ENCODE measurements at regions not wholly inside any gene's neighbourhood (a gene's known extent, or its start where the extent isn't known, plus 50 kb on each side); places are given as distances from the start of the nearest gene placed in this dataset.
"Not testable (repeated sequence)": the region's sequence is repeated elsewhere in the genome, so short reads cannot be mapped to it uniquely, and the experiment has no call there.

DNA sequence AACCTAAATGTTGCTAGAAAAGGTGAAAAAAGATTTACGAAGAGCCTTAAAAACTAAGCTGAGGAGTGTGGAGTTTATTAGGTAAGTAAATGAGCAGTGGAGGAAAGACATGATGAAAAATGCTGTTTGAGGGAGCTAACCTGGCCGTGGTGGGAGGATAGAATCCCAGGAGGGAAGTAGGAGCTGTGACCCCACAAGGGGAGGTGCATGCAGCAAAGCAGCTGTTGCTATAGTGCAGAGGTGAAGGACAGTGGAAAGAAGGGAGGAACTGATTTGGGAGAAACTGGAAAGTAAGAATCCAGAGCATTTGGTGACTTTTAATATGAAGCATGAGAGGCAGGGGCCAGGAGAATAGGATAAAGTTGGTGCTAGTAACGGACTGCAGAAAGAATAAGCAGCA, 271.7 kb upstream of the ADGRL2 start:
- no peaks in the 10 kb centered on the region for H3K9me3 Mint-ChIP-seq
- no peaks in the 10 kb centered on the region for H3K36me3 Mint-ChIP-seq
- H3K27ac Mint-ChIP-seq, result no peak overlapping the region
- no peaks in the 10 kb centered on the region for H3K27me3 Mint-ChIP-seq
- no peak overlapping the region for H3K4me3 Mint-ChIP-seq
- H3K4me1 Mint-ChIP-seq, result no peaks in the 10 kb centered on the region

GRCh38 chr1:81525085-81525484, 275.6 kb upstream of the ADGRL2 start:
- H3K4me3 Mint-ChIP-seq, result no peak overlapping the region
- H3K27me3 Mint-ChIP-seq, result peaks cover 1% of the 10 kb centered on the region
- H3K4me1 Mint-ChIP-seq, result no peaks in the 10 kb centered on the region
- peaks cover 0 to 5% (median 2%) of the 10 kb centered on the region in 3 donors for H3K9me3 Mint-ChIP-seq
- no peaks in the 10 kb centered on the region for H3K36me3 Mint-ChIP-seq
- H3K27ac Mint-ChIP-seq, result no peak overlapping the region

- H3K36me3 Mint-ChIP-seq, result no peaks in the 10 kb centered on the region
- no peak overlapping the region for H3K4me3 Mint-ChIP-seq
- peaks cover 7% of the 10 kb centered on the region for H3K27me3 Mint-ChIP-seq
These were observed 280.7 kb upstream of the ADGRL2 start for GRCh38 chr1:81519987-81520386.

GRCh38 chr1:81517987-81518386, 282.7 kb upstream of the ADGRL2 start:
- Mint-ChIP-seq H3K27me3 (peaks cover 7% of the 10 kb centered on the region), H3K36me3 (no peaks in the 10 kb centered on the region)

More at GRCh38 chr1:81519987-81520386, 280.7 kb upstream of the ADGRL2 start:
- Mint-ChIP-seq H3K9me3 (peaks cover 0 to 5% (median 2%) of the 10 kb centered on the region in 3 donors), H3K4me1 (peaks cover 0 to 6% (median 0%) of the 10 kb centered on the region in 3 donors), H3K27ac (no peak overlapping the region)

GRCh38 chr1:81513796-81514354, 286.9 kb upstream of the ADGRL2 start:
- H3K4me1 Mint-ChIP-seq, result peaks cover 5 to 12% (median 7%) of the 10 kb centered on the region in 3 donors
- peaks cover 6% of the 10 kb centered on the region for H3K27me3 Mint-ChIP-seq
- no peak overlapping the region for H3K4me3 Mint-ChIP-seq
- peaks cover 0 to 1% (median 0%) of the 10 kb centered on the region in 3 donors for H3K9me3 Mint-ChIP-seq
- H3K36me3 Mint-ChIP-seq, result peaks cover 1% of the 10 kb centered on the region
- no peak overlapping the region for H3K27ac Mint-ChIP-seq

More at GRCh38 chr1:81517987-81518386, 282.7 kb upstream of the ADGRL2 start:
- Mint-ChIP-seq H3K4me1 (peaks cover 3 to 9% (median 7%) of the 10 kb centered on the region in 3 donors), H3K27ac (no peak overlapping the region), H3K4me3 (peak overlapping the region in 1 of 4 donors; percentile 47), H3K9me3 (peaks cover 0 to 5% (median 2%) of the 10 kb centered on the region in 3 donors)

DNA sequence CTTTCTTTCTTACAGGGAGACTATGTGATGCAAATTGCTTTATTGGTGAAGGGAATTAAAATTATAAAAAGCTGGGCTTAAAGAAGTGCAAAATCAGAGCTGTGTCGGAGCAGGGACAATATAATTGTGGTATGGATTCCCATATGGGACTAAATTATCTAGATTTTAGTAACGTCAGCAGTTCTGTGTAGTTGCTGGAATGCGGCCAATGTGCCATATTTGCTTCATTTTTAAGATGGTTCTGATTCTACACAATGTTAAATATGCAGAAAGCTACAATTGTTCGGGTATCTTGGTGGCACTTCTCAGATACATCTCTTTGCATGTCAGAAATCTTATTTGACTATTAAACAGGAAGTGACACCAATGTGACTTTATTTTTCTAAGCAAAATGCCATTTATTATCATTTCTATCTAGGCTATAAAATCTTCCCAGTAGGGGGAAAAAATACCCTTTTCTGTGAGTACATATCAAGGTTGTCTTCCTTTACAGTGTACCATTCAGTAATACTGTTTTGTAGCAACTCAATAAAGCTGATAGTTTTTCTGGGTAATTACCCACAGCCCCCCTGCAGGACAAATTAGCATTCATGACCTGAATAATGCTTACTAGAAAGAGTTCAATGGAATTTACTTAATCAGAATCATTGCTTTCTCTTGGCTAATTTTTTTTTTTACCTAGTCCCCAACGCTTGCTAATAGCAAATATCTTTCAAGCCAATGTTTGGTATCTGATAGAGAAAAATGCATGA, 288.3 kb upstream of the ADGRL2 start:
- H3K4me1 Mint-ChIP-seq, result peaks cover 6 to 12% (median 7%) of the 10 kb centered on the region in 3 donors
- H3K9me3 Mint-ChIP-seq, result peaks cover 0 to 2% (median 0%) of the 10 kb centered on the region in 3 donors
- no peak overlapping the region for H3K4me3 Mint-ChIP-seq
- peaks cover under 1% of the 10 kb centered on the region for H3K27me3 Mint-ChIP-seq
- peaks cover 1% of the 10 kb centered on the region for H3K36me3 Mint-ChIP-seq
- H3K27ac Mint-ChIP-seq, result no peak overlapping the region

- Mint-ChIP-seq H3K4me1 (peaks cover 7 to 13% (median 8%) of the 10 kb centered on the region in 3 donors), H3K36me3 (peaks cover 2% of the 10 kb centered on the region), H3K27me3 (no peaks in the 10 kb centered on the region), H3K27ac (no peak overlapping the region), H3K4me3 (no peak overlapping the region), H3K9me3 (peaks cover 0 to 2% (median 0%) of the 10 kb centered on the region in 3 donors)
These were observed 289.5 kb upstream of the ADGRL2 start for GRCh38 chr1:81511281-81511680.

DNA sequence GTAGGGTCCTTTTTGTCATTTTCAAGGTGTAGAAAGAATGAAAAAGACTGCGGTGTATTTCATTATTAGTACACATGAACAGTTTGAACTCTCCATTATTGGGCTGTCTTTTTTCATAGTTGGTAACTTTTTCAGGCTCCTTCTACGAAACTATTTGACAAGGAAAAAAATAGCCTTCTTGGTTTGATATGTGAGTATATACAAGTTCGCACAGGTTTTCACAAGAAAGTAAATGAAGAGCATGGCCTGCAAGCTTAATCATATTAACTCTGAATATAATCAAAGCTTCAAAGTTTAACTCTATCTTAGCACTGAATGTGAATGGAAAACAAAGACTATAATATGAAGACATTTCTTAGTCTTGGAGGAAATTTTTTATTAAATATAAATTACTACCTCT, 290.0 kb upstream of the ADGRL2 start:
- Mint-ChIP-seq H3K9me3 (peaks cover 0 to 2% (median 0%) of the 10 kb centered on the region in 3 donors), H3K4me1 (peaks cover 11 to 18% (median 13%) of the 10 kb centered on the region in 3 donors), H3K4me3 (no peak overlapping the region), H3K27ac (no peak overlapping the region), H3K36me3 (peaks cover 2% of the 10 kb centered on the region), H3K27me3 (no peaks in the 10 kb centered on the region)

- peaks cover 0 to 2% (median 0%) of the 10 kb centered on the region in 3 donors for H3K9me3 Mint-ChIP-seq
- peaks cover 13 to 19% (median 14%) of the 10 kb centered on the region in 3 donors for H3K4me1 Mint-ChIP-seq
- H3K4me3 Mint-ChIP-seq, result no peak overlapping the region
- H3K27me3 Mint-ChIP-seq, result no peaks in the 10 kb centered on the region
- peaks cover 2% of the 10 kb centered on the region for H3K36me3 Mint-ChIP-seq
- H3K27ac Mint-ChIP-seq, result peak overlapping the region in 1 of 3 donors; percentile 39
These were observed 291.1 kb upstream of the ADGRL2 start for GRCh38 chr1:81509594-81509993.

DNA sequence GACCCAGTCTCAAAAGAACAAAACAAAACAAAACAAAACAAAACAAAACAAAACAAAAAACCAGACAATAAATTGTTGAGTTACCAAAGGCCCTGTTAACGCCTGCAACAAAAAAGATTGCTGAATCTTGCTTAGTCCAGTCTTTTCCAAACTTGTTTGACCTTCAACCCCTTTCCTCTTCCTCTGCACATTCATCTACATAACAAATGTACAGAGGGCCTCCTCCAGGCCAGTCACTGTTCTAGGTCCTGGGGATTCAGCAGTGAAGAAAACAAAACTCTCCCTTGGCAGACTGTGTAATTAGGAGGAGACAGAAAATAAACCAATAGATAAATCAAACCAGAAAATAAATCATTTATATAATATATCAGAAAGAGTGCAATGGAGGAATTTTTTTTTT, 294.0 kb upstream of the ADGRL2 start:
- H3K4me3 Mint-ChIP-seq, result peak overlapping the region in 1 of 4 donors; percentile 70
- peak overlapping the region in 1 of 3 donors; percentile 78 for H3K27ac Mint-ChIP-seq
- H3K4me1 Mint-ChIP-seq, result peaks cover 6 to 14% (median 11%) of the 10 kb centered on the region in 3 donors
- H3K36me3 Mint-ChIP-seq, result peaks cover 2% of the 10 kb centered on the region
- H3K27me3 Mint-ChIP-seq, result no peaks in the 10 kb centered on the region
- peaks cover 0 to 2% (median 0%) of the 10 kb centered on the region in 3 donors for H3K9me3 Mint-ChIP-seq

- peak overlapping the region in 2 of 3 donors; percentile 2 to 21 for H3K27ac Mint-ChIP-seq
- peak overlapping the region in 3 of 4 donors; percentile 3 to 75 (median 33) for H3K4me3 Mint-ChIP-seq
- no peaks in the 10 kb centered on the region for H3K27me3 Mint-ChIP-seq
- H3K4me1 Mint-ChIP-seq, result peaks cover 6 to 14% (median 11%) of the 10 kb centered on the region in 3 donors
- H3K9me3 Mint-ChIP-seq, result peaks cover 0 to 2% (median 0%) of the 10 kb centered on the region in 3 donors
- peaks cover 2% of the 10 kb centered on the region for H3K36me3 Mint-ChIP-seq
These were observed 294.9 kb upstream of the ADGRL2 start for GRCh38 chr1:81505831-81506230.

- peaks cover 6 to 14% (median 11%) of the 10 kb centered on the region in 3 donors for H3K4me1 Mint-ChIP-seq
- H3K4me3 Mint-ChIP-seq, H3K9me3 Mint-ChIP-seq, H3K27ac Mint-ChIP-seq, H3K36me3 Mint-ChIP-seq, H3K27me3 Mint-ChIP-seq: not testable (repeated sequence)
These were observed 295.9 kb upstream of the ADGRL2 start for GRCh38 chr1:81504820-81505219.

DNA sequence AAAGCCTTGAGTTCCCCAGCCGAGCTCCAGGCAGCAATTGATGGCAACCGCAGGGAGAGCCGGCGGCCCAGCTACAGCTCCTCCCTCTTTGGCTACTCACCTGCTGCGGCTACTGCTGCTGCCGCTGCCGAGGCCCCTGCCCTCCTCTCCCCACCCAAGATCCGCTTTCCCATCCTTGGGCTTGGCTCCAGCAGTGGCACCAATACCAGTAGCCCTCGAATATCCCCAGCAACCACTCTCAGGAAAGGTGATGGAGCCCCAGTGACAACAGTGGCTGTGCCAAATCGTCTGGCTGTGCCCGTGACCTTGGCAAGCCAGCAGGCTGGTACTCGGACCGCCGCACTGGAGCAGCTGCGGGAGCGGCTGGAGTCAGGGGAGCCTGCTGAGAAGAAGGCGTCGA, 298.0 kb upstream of the ADGRL2 start:
- H3K4me1 Mint-ChIP-seq, H3K27ac Mint-ChIP-seq, H3K9me3 Mint-ChIP-seq: not testable (repeated sequence)

GRCh38 chr1:81501485-81501884, 299.2 kb upstream of the ADGRL2 start:
- H3K4me3 Mint-ChIP-seq, H3K27me3 Mint-ChIP-seq, H3K9me3 Mint-ChIP-seq, H3K4me1 Mint-ChIP-seq, H3K36me3 Mint-ChIP-seq: not testable (repeated sequence)
- H3K27ac Mint-ChIP-seq, result peak overlapping the region in 1 of 3 donors; percentile 32

More for the DNA sequence above, 298.0 kb upstream of the ADGRL2 start:
- H3K36me3 Mint-ChIP-seq, H3K4me3 Mint-ChIP-seq, H3K27me3 Mint-ChIP-seq: not testable (repeated sequence)

DNA sequence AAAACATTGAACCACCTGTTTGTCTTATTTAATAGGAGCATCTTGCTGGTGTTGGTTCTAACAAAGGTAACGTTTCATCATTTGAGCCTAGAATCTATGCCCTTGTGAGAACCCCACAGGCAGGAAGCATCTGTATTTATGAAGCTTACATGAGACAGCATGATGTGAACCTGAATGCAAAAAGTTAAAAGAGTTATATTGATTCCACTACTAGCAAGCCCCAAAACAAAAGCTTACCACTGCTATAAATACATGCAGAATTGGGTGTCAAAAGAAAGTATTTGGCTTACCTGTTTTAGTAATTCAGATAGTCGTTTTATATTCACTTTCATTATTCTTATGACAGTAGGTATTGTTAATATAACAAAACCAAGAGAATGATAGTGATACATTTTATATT, 301.2 kb upstream of the ADGRL2 start:
- Mint-ChIP-seq H3K9me3 (no peaks in the 10 kb centered on the region), H3K27me3 (no peaks in the 10 kb centered on the region), H3K27ac (no peak overlapping the region), H3K36me3 (peaks cover 2% of the 10 kb centered on the region), H3K4me3 (no peak overlapping the region), H3K4me1 (peaks cover 0 to 3% (median 3%) of the 10 kb centered on the region in 3 donors)
